HG02884 (cell line): ENCODE measurements at regions not wholly inside any gene's neighbourhood (a gene's known extent, or its start where the extent isn't known, plus 50 kb on each side); places are given as distances from the start of the nearest gene placed in this dataset.
"Not testable (repeated sequence)": the region's sequence is repeated elsewhere in the genome, so short reads cannot be mapped to it uniquely, and the experiment has no call there.

Experiments
- ATAC-seq: cut with Tn5 transposase; IDR thresholded peaks from one replicate; pipeline ENCODE4 v1.9.1; 2021; ENCODE audit warnings: mild to moderate bottlenecking, moderate library complexity; ENCODE audit not compliant: unreplicated experiment

DNA sequence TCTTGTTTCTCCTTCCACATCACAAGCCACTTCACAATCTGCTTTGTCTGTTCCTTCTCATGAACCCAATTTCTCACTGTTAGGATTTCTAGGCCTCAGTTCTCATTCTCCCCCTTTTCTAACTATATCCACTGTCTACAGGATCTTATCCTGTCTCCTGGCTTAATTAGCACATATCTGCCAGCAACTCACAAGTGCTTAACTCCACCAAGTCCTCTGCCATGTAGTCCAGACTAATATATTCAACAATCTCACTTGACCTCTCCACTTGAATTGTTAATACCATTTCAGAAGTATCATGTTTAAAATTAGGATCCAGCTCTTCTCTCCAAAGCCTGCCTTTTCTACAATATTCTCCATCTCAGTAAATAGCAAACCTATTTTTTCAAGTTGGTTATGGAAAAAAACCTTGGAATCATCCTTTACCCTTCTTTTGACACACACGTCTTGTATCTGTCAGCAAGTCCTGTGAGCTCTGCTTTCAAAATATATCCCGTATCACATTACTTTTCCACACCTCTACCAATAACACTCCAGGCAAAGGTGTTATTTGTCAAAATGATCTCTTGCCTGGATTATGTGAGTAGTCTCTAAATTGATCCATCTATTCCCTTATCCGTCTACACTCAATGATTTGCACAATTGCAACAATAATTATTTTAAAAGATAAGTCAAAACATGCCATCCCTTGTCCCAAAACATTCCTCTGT, 127.2 kb upstream of the SLIT2 start:
- ATAC-seq: no peak

DNA sequence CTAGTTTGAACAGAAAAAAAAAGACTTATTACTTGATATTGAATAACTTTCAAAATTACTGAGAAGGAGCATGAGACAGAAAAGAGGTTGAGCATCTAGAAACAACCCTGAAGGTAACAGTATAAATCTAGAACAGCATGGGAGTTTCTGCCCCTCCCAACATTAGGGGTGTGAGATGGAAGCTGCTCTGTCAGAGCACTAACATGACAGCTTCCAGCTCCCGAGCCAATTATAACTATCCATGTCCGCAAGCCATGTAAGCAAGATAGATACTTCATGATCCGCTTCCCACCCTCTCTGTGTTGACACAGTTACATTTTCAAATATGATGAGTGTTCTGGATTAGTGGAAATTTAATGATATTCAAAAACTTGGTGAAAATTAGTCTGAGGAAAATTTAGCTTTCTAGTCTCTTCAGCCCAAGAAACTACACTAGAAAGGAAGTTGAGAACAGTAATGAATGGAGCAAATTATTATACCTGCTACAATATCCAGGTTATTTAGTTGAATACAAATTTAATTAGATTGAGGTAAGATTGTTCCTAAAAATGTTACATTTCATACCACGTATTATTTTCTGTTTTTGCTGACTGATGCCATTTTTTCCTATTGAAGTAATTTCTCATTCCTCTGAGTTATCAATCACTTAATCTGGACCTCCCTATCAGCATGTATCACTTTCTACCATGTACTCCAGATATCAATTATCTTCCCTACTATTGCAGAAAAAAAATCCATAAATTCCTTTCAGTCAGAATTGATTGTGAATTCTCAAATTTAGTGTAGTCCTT, 129.3 kb upstream of the SLIT2 start:
- ATAC-seq: no peak

DNA sequence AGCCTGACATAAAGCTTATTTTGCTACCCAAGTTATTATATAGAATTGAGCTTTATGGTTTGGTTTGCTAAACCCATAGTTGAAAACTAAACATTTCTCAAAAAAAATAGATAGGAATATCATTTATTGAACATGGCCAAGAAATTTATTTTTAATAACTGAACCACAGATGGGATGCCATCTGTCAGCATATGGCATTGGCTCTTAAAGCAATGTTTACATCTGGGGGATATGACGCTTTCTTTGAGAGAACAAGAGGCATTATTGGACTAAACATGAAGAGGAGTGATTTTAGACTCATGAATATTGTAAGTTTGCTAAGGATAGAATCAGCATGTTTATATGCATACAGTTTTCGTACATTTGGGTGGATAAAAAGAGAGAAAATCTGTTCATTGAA, 132.6 kb upstream of the SLIT2 start:
- ATAC-seq: no peak

DNA sequence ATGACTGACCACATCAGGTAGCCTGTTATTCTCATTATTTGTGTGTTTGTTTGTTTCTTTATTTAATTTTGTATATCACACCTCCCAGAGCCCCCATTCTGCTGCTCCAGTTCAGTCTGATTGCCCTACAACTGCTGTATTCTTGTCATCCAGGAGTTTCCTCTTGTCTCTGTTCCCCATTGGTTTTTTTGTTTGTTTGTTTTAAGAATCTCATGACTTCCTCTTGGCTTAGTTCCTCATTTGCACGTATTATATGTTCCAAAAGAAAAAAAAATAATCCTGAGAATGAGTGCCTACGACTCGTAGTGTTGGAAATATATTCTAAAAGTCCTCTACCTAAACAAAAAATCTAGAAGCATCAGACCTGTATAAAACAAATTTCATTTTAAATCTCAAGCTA, 142.3 kb upstream of the SLIT2 start:
- ATAC-seq: no peak

DNA sequence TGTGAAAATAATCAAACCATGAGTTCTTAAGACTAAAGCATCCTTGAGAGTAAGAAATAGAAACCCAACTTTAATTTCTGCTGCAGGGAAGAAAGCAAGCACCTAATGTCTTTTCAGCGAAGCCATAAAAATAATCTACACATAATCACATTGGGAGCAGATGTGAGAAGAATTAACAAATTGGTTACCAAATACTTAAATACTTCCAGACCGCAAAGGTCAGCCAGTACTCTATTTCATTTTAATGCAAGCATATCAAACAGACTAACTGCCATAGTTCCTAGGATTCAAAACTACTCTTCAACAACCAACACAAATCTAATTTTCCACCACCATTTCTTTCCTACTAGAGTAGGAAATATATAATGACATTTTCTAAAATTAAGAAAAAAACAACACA, 144.8 kb upstream of the SLIT2 start:
- ATAC-seq: no peak

DNA sequence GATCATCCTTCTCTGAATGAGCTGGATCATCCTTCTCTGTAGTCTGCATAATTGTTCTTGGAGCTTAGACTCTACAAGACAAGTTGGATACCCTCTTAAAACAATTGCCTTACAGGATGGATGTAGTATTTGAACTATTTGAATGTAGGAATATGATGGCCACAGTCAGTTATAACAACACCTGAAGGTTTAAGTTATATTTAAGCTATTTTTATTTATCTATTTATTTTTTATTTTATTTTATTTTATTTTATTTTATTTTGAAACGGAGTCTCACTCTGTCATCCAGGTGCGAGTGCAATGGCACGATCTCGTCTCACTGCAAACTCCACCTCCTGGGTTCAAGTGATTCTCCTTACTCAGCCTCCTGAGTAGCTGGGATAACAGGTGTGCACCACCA, 149.9 kb upstream of the SLIT2 start:
- no peak for ATAC-seq

DNA sequence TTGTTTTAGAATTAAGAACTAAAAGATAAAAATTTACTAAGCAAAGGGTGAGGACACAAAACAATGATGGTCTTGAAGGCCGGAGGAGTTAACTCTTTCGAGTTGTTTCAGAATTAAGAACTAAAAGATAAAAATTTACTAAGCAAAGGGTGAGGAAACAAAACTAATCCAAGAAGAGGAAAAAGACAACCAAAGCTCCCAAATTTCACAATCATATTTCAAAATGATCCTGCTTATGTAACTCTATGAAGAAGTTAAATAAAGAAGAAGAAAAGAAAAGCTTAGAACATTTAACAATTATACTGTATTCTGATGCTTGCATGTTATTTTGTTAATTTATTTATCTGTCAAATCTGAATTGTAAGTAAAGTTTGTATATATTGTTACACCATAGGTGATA, 154.8 kb upstream of the SLIT2 start:
- ATAC-seq: no peak

DNA sequence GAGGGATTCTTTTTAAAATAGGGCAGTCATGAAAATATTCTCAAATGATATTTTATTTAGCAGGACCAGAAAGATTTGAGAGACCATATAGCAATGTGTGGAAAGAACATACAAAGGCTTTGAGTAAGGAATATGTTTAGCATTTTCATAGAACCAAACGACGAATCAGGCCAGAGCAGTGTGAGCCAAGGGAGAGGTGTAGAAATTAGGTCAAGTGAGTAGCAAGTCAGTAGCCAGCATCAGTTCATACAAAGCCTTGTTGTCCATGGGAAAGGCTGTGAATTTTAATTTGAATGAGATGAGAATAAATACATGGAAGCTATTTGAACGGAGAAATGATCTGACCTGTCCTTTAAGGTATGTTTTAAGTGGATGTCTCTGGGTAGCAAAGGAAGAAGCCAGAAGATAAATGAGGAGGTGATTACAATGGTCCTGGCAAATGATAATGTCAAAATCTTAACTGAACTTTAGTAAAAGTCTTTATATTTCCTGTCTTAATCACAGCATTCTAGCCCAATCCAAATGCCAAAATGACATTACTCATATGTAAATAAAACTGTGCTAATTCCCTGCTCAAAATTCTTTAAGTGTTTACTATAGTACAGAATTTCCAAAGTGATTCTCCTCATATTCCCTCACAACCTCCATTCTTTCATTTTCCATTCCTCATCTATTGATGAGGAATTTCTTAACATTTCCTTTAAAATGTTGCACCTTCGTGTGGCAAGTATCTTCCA, 155.7 kb upstream of the SLIT2 start:
- no peak for ATAC-seq

DNA sequence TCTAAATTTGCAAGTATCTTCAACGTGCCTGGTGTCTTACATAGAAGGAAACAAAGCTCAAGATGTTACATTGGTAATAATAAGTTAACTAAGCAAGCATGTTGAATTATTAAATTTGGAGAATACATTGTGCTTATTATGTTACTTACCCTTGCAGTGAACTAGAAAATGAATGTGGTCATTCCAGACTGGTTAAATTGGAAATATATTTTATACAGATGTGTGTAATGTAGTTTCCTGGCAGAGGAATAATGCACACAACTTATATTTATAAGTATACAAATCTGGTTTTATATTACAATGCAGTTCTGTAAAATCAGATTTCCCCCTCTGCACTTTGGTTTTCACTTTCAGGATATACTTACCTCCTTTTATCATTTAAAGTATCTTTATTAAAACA, 159.9 kb upstream of the SLIT2 start:
- no peak for ATAC-seq

DNA sequence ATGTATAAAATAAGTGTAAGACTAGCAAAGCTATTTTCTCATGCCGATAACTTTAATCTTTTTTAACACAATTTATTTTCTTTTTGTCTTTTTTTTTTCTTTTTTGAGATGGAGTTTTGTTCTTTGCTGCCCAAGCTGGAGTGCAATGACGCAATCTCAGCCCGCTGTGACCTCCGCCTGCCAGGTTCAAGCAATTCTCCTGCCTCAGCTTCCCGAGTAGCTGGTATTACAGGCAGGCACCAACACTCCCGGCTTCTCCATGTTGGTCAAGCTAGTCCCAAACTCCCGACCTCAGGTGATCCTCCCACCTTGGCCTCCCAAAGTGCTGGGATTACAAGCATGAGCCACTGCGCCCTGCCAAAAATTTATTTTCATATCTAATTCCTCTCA, 164.2 kb upstream of the SLIT2 start:
- ATAC-seq: no peak

DNA sequence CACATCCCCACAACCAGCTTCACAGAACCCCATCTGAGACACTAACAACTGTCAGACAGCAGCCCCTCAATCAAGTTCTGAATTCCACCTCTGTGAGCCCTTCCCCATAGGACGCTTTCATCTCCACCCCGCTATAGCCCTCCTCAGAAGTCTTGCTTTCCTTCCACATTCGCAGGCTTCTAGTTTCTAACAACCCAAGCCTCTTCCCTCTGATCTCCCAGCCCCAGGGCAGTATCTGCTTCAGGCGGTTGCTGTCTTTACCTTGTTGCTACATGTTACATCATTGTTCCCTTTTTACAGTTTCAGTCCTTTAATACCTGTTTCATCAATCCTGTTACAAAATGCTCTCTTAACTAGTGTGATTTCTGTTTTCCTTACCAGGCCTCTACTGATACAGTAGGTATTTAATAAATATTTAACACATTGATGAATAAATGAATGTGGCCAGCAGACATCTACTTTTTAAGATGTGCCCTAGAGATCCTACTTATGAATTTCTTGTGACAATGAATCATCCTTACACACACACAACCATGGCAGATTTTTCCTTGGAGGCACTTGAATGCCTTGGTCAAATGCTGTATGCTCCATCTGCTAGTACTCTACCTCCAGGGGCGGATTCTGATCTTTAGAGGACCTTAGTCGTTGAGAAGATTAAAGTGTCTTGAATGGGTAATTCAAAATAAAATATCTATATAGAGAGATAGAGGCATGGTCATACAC, 164.7 kb upstream of the SLIT2 start:
- no peak for ATAC-seq

DNA sequence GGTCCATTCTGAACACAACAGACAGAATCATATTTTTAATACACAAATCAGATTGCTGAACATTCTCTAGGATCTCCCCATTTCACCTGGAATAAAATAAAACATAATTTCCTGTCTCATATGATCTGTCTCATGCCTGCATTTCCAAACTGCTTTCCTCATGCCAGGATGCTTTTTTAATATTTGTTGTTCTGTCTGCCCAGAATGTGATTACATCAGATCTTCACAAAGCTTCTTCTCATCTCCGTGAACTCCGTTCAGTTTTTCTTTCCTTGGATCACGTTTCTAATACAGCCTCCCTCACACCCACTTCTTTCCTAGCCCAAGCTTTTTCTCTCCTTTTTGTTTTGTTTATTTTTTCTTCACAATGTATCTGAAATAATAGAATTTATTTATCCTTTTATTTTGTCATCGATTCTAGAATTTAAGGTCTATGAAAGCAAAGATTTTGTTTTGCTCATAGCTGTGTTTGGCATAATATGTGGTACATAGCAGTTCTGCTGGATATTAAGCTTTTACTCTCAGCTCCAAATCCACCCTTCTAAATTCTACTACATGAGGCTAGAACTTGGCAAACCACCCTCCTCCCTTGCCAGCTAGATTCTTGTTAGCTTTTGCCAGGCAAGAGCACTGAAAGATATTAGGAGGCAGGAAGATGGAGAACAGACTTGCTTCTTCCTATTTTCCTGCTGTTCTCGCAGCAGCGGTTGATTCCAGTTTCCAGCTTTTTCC, 165.5 kb upstream of the SLIT2 start:
- no peak for ATAC-seq

DNA sequence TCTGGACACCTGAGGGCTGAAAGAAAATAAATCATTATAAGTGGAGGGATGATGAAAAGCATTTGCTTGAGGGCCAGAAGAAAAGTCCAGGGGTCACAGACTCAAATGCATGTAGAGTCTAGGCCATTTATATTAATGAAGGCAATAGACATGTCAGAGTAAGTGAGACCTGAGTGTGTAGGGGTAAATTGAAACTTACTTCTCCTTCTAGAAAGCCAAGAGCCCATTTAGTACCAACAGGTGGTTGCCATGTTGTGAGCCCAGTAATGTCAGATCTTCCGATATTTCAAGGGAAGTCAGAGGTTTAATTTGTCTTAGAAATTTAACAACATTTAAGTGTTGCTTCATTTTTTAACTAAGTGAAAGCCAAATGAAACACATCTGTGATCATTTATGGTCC, 166.1 kb upstream of the SLIT2 start:
- ATAC-seq: no peak

DNA sequence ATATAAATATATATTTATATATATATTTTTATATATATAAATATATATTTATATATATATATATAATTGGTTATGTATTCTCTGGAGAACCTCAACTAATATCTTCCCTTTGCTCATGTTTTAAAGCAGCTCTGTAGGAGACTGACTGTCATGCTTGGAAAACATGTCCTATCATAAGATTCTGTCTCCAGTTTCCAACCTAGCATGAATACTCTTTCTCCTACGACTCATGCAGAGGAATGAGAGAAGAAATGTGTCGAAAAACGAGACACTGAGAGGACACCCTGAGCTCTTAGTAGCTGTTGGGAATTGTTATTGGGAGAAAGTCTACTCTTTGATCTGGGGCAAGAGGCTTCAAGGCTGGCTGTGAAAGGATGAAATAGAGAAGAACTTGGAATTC, 166.5 kb upstream of the SLIT2 start:
- ATAC-seq: no peak

DNA sequence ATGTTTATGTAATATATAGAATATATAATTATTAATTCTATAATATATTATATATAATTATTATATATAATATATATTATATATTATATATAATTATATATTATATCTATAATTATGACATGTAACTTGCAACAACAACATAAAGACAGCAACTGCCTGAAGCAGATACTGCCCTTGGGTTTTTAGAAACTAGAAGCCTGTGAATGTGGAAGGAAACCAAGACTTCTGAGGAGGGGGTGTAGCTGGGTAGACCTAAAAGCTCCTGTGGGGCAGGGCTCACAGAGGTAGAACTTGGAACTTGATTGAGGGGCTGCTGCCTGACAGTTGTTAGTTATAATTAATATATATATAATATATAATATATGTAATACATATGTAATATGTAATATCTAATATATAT, 167.2 kb upstream of the SLIT2 start:
- no peak for ATAC-seq

DNA sequence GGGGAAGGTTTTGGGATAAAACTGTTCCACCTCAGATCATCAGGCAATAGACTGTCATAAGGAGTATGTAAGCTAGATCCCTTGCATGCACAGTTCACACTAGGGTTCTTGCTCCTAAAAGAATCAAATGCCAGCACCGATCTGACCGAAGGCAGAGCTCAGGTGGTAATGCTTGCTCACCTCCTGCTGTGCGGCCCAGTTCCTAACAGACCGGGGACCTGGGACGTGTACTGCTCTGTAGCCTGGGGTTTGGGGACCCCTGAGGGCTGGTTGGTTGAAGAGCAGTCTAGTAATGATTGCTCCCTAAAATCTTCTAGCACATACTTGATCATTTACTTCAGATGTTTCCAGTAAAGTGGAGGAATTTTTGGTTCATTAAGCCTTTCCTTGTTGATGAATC, 173.1 kb upstream of the SLIT2 start:
- ATAC-seq: no peak

DNA sequence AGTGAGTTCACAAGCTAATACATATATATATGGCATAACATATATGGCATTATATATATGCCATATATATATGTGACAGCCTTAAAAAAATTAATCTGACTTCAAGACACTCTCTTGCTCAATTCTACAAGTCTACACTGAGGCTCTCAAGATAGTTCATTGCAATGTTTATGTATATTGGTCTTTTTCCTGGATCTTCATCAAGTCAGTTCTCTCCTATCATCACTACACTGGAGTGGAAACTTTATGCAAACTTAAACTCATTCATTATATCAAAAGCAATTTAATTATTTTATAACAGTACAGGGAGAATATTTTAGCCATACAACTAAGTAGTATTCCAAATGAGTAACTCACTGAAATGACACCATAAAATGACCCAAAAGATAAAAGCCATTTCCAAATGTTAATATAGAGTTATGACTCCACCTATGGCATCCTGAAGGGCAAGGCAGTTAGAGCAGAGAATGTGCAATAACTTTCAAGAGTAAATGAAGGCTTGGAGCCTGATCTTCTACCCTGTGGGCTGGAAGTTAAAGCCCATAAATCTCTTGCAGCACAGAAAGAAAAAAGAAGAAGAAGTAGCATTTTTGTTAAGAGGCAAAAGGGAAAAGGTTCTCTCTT, 176.3 kb upstream of the SLIT2 start:
- no peak for ATAC-seq

DNA sequence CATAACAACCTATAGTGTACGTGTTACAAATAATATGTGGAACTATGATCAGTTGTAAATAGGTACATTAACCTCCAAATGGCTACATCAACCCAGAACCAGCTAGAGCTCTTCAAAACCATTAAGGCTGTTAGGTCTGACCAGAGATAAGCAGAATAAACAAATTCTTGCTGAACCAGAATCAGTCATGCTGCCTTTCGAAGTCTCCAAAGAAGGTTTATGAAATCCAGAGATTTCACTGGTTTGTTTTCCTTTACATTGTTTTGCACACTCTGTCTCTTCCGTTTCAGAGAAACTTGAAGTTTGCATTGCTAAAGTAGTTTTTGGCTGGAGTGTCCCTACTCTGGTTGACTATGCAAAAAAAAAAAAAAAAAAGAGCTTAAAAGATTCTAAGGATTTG, 177.3 kb upstream of the SLIT2 start:
- no peak for ATAC-seq

DNA sequence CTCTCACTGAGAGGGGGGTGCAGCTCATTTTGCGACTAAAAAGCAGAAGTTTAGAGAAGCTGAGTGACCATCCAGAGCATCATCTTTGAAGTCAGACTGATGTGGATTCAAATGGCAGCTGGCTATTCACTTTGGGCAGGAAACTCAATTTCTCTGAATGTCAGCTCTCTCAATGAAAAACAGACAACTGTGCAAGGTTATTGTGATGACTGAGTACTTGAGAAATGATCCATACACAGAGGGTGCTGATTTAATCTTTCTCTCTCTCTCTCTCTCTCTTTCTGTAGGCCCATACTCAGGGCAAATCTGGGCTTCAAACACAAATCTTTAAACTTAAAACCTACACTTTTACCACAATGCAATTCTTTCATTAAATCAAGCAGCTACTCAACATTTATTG, 185.8 kb upstream of the SLIT2 start:
- no peak for ATAC-seq

DNA sequence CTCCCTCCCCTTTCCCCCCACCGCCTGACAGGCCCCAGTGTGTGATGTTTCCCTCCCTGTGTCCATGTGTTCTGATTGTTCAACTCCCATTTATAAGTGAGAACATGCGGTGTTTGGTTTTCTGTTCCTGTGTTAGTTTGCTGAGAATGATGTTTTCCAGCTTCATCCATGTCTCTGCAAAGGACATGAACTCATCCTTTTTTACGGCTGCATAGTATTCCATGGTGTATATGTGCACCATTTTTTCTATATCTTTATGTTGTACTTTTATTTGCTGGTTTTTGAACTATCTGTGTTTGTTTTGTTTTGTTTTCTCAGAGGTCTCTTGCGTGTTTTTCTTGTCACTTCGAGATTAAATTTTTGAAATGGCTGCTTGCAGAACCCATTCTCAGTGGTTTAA, 188.8 kb upstream of the SLIT2 start:
- ATAC-seq: not testable (repeated sequence)
